ENCODE measurements at regions not wholly inside any gene's neighbourhood (a gene's known extent, or its start where the extent isn't known, plus 50 kb on each side); places are given as distances from the start of the nearest gene placed in this dataset.

DNA sequence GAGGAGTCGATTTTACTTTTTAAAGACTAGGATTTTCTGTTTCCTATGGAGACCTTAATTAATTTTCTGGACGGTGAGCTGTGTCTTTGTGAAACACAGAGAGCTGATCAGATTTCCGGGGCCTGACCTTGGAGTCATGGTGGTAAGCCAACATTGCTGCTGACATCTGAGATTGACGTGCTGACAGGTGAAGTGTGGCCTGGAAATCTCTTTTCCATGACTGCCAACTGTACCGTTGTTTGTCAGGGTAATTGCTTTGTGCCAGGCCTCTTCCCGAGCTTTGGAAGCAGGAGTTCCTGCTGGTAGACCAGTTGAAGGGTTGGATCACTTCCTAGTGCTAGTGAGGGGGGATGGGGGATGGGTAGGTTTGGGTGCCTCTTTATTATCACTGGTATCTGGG, 71.2 kb downstream of the ADRA2A start:
- no peaks in the 10 kb centered on the region for H3K9me3 ChIP-seq (ENCODE audit: insufficient read depth in 2 of 2, low read depth in 1 of 2, low read length in 1 of 2)
- no peak overlapping the region for H2BK5ac ChIP-seq (ENCODE audit: low read depth, low read length)
- ChIA-PET POLR2A (ENCODE audit: partially characterized antibody) (no interaction called here), CTCF (ENCODE audit: partially characterized antibody) (interaction anchor here (0.6 to 1.4 kb wide), 2 partner anchors 14 to 18 kb away, joined by 4 to 5 read pairs; no protein-coding TSS in a partner anchor)
- TF ChIP-seq JUN (IDR thresholded peaks at IDR 0.05; ENCODE audit: low read depth, low read length) (no peak), RXRA (IDR thresholded peaks at IDR 0.05; ENCODE audit: insufficient read depth, low read depth, low read length) (no peak), GTF2F1 (IDR thresholded peaks at IDR 0.05; ENCODE audit: borderline replicate concordance, low read depth, low read length) (no peak), FOSL1 (IDR thresholded peaks at IDR 0.05; ENCODE audit: insufficient read depth, low read depth, low read length) (no peak)
- H3K23ac ChIP-seq (ENCODE audit: insufficient read length): no peak overlapping the region
- no peak overlapping the region for H2BK12ac ChIP-seq (ENCODE audit: low read depth, low read length)
- no peak overlapping the region for H3K14ac ChIP-seq (ENCODE audit: insufficient read length)
- H3K36me3 ChIP-seq (ENCODE audit: control insufficient read depth in 2 of 4, insufficient read depth in 4 of 4, low read length in 3 of 4): no peaks in the 10 kb centered on the region
- no peak overlapping the region for H3K4ac ChIP-seq (replicated peaks; ENCODE audit: insufficient read length, low read depth, low read length)
- no peak overlapping the region for H4K91ac ChIP-seq (replicated peaks; ENCODE audit: insufficient read length, low read length)
- DNase-seq (ENCODE audit: low read depth in 1 of 2, low spot score in 2 of 2) (no peak), FAIRE-seq (no peak)
- H2BK20ac ChIP-seq (ENCODE audit: low read length): no peak overlapping the region
- no peaks in the 10 kb centered on the region for H3K79me1 ChIP-seq (ENCODE audit: low read depth, low read length)
- no peak overlapping the region for H3K4me3 ChIP-seq (ENCODE audit: extremely low read depth in 1 of 4, insufficient read depth in 2 of 4, low read depth in 3 of 4, low read length in 4 of 4)
- H2AK5ac ChIP-seq (ENCODE audit: low read depth, low read length): no peak overlapping the region
- no peak overlapping the region for H2BK15ac ChIP-seq (ENCODE audit: low read length)
- H4K8ac ChIP-seq (ENCODE audit: extremely low read depth, insufficient read depth, low read length): no peak overlapping the region
- H3K27me3 ChIP-seq (replicated peaks in 1 of 4; ENCODE audit: control insufficient read depth in 3 of 4, extremely low read depth in 1 of 4, insufficient read depth in 3 of 4, low read length in 3 of 4): no peaks in the 10 kb centered on the region
- no peaks in the 10 kb centered on the region for H4K20me1 ChIP-seq (replicated peaks in 1 of 2; ENCODE audit: control insufficient read depth in 1 of 2, insufficient read depth in 2 of 2, low read length in 2 of 2)
- H4K5ac ChIP-seq (ENCODE audit: insufficient read length, low read depth, low read length): no peak overlapping the region
- H3K56ac ChIP-seq (replicated peaks; ENCODE audit: insufficient read length, low read depth, low read length): no peak overlapping the region
- H2AFZ ChIP-seq (ENCODE audit: low read length): no peak overlapping the region
- H3K4me1 ChIP-seq (replicated peaks in 1 of 4; ENCODE audit: control insufficient read depth in 3 of 4, insufficient read depth in 4 of 4, low read length in 3 of 4): no peaks in the 10 kb centered on the region
- H3K79me2 ChIP-seq (ENCODE audit: control insufficient read depth in 1 of 2, insufficient read depth in 2 of 2, low read length in 2 of 2): no peaks in the 10 kb centered on the region
- 78% methylated on average over 6 of the region's 6 CpGs; no CpG with 5 or more reads in 1 of the 2 experiments for WGBS, 2 experiments (ENCODE audit: extremely low coverage in 1 of 2, insufficient coverage in 1 of 2, insufficient read length in 1 of 2, insufficient replicate concordance in 2 of 2, low coverage in 1 of 2, low lambda C conversion rate in 2 of 2, missing lambda C conversion rate in 1 of 2)
- H3K4me2 ChIP-seq (ENCODE audit: insufficient read depth in 1 of 2, low read depth in 2 of 2, low read length in 2 of 2): no peak overlapping the region
- no peaks in the 10 kb centered on the region for H3K23me2 ChIP-seq (ENCODE audit: low read depth, low read length)
- H2BK120ac ChIP-seq (replicated peaks; ENCODE audit: low read depth, low read length): no peak overlapping the region
- no peak overlapping the region for H3K27ac ChIP-seq (ENCODE audit: low read depth, low read length)
- no peak overlapping the region for H3K9ac ChIP-seq (replicated peaks in 1 of 4; ENCODE audit: extremely low read depth in 1 of 4, low read depth in 3 of 4, low read length in 3 of 4)
- H3K18ac ChIP-seq (ENCODE audit: extremely low read depth, low read length): peak overlapping the region; percentile 52; the same call in 1 of the 2 replicates

Measured in H1 (cell line).